HG03354 (cell line): ENCODE measurements at regions not wholly inside any gene's neighbourhood (a gene's known extent, or its start where the extent isn't known, plus 50 kb on each side); places are given as distances from the start of the nearest gene placed in this dataset.
A peak's percentile ranks its signal among the peaks of the same experiment; 100 is the strongest.

ENCODE experiments used
- ATAC-seq: cut with Tn5 transposase; IDR thresholded peaks from one replicate; pipeline ENCODE4 v1.9.1; 2021; ENCODE audit warnings: mild to moderate bottlenecking; ENCODE audit not compliant: unreplicated experiment, poor library complexity, severe bottlenecking

DNA sequence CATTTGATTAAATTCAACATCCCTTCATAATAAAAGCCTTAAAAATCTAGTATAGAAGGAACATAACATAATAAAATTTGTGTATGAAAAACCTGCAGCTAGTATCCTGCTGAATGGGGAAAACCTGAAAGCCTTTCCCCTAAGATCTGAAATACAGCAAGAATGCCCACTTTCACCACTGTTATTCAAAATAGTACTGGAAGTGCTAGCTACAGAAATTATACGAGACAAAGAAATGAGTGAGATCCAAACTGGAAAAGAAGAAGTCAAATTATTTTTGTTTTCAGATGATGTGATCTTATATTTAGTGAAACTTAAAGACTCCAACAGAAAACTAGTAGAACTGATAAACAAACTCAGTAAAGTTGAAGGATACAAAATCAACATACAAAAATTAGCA is 152.9 kb downstream of the RTL3 start:
- no peak for ATAC-seq

DNA sequence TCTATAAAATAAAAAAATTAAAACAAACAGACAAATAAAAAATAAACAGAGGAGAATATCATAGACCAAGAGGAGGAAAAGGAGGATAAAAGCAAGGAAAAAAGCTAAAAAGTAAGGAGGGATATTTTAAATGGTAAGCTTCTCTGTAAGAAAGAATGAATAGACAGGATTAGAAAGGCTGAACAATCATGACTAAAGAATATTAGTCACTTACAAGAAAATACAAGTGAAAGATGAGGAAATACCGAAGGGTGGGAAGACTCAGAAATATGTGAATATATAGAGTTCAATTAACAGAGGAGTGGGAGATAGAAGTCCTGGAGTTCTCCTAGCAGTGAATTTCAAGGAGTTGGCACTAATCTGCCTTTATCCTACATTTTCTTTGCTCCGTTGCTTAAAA is 162.6 kb downstream of the RTL3 start:
- no peak for ATAC-seq

DNA sequence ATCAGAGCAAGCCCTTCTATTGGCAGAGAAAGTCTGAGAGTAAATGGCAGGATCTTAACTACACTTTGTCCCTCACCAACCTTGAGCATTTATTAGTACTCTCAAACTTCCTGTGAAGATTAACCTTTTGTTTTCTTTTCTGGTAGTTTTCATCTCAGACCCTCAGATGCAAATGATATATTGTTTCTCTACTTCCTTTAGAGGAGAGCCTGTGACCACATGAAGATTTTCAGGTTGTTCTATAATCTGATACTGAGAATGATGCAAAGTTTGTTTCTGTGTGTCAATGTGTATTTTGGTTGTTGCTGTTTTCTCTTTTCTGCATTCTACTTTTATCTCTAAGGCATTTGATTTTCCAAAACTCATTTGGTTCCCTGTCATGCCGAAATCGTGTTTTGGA is 165.8 kb upstream of the CYSLTR1 start:
- peak; percentile 85 for ATAC-seq

DNA sequence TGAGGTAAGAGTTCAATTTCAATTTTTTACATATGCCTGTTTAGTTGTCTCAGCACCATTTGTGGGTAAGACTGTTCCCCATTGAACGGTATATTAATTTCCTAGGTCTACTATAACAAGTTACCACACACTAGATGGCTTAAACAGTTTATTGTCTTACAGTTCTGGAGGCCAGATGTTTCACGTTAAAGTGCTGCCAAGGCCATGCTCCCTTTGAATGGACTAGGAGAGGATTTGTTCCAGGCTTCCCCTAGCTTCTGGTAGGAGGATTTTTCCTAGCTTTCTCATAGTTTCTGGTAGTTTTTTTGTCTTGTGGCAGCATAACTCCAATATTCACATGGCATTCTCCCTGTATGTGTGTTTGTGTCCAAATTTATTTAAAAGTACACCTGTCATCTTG is 149.3 kb upstream of the CYSLTR1 start:
- ATAC-seq, result no peak

DNA sequence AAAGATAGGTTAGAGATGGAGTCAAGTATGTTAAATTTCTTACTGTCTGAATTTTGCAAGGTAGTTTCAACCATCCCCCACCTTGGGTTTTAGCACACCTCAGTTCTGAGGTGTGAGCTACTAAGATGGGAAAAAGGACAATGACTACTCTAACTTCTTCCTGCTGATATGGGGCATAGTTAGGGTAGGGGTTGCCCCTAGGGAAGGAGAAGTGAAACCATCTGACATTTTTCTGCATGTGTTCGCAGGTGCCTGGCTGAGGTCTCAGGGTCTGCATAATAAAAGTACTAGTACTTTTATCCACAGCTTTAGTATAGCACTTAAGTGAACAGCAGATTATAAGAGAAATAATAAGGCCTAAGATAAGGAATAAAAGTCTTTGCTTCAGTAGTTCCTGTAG is 129.5 kb upstream of the CYSLTR1 start:
- no peak for ATAC-seq

DNA sequence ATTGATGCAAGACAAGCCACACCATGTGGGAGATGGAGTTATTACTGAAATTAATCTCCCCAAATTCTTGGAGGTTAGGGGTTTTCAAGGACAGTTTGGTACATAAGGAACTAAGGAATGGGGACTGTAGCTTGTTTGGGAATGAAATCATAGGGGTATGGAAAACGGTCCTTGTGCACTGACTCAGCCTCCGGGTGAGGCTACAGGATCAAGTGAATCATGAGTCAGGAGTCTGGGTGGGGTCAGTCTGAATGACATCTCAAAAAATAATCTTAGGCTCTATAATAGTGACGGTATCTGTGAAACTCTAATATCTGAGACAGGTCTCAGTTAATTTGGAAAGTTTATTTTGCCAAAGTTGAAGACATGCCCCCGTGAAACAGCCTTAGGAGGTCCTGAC is 128.5 kb upstream of the CYSLTR1 start:
- no peak for ATAC-seq

DNA sequence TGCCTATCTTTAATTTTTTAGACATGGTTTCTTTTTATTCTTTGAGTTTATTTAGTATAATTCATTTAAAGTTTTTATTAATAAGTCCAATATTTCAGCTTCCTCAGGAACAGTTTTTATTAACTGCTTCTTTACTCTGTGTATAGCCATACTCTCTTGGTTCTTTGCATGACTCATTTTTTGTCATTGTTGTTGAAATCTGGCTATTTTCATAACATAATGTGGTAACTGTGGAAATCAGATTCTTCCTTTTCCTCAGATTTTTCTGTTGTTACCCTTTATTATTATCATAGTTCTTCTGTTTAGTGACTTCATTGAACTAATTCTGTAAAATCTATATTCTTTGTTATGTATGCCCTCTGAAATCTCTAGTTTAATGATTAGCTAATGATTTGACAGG is 124.9 kb upstream of the CYSLTR1 start:
- no peak for ATAC-seq

DNA sequence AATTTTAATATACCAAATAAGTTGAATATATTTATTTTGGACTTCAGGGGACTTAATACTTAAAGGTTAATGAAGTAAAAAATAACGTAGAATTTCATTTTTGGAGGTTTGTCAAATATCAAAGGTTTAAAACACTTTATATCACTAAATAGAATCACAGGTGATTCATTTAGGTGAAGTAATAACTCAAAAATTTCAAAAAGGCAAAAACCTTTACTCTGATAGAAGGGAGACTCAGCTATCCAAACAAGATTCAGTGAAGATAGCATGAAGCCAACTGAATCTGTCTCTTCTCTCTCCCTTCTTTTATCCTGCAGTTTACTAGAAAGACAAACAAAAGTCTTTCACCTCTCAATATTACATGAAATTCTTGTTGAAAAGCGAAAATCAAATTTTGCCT is 110.2 kb upstream of the CYSLTR1 start:
- ATAC-seq, result no peak

DNA sequence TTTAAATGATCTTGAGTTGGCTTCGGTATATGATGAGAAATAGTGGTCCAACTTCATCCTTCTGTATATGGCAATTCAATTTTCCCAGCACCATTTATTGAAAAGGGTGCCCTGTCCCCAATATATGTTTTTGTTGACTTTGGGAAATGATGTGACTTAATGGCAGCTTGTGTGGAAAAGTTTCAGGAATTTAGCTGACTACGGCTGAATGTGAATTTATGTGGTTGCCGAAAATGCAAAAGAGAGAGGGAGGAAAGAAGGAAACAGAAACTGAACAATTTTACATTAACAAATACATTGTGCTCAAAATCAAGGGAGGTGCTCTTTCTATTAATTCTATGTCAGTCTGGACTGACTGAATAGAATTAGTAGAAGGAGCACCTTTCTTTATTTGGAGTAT is 101.8 kb upstream of the CYSLTR1 start:
- ATAC-seq, result no peak

DNA sequence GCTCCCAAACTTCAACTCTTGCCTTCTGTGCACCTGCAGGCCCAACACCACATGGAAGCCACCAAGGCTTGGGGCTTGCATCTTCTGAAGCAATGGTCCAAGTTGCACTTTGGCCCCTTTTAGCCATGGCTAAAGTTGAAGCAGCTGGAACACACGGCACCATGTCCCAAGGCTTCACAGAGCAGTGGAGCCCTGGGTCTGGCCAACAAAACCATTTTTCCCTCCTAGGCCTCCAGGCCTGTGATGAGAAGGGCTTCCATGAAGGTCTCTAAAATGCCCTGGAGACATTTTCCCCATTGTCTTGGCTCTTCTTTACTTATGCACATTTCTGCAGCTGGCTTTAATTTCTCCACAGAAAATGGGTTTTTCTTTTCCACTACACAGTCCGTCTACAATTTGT is 61.3 kb upstream of the CYSLTR1 start:
- ATAC-seq, result no peak

DNA sequence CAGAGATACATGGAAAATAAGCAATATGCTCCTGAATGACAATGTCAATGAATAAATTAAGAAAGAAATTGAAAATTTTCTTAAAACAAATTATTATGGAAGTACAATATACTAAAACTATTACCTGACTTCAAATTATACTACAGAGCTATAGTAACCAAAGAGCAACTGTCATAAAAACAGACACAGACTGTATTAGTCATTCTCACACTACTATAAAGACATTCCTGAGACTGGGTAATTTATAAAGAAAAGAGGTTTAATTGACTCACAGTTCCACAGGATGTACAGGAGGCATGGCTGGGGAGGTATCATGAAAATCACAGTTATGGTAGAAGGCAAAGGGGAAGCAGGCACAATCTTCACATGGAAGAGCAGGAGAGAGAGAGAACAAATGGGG is 60.0 kb upstream of the CYSLTR1 start:
- ATAC-seq, result no peak

DNA sequence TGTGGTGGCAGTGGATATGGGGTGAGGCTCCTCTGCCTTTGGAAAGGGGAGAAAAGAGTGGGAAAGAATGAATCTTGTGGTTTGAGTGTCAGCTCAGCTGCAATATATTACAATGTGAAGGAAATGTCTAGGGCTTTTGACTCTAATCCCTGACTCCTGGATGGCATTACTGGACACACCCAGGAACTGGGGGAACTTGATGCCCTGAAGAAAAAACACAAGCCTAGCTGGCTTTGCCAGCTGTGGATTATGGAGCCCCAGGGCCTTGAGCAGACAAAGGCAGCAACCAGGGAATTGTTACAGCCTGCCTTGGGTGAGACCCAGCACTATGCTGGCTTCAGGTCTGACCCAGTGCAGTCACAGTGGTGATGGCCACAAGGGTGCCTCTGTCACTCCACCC is 57.1 kb upstream of the CYSLTR1 start:
- no peak for ATAC-seq

DNA sequence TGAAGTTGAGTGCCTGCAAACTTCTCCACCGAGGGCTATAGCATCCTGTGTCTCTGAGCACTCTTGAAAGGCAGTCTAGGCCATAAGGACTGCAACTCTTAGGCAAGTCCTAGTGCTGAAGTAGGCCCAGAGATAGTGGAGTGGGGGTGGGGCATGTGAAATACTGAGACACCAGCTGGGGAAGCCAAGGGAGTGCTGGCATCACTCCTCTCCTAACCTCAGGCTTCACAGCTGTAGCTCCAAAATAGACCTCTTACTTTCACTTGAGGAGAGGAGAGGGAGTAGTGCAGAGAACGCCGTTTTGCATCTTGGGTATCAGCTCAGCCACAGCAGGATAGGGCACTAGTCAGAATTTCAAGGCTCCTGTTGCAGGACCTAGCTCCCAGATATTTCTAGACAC is 56.2 kb upstream of the CYSLTR1 start:
- ATAC-seq, result no peak

DNA sequence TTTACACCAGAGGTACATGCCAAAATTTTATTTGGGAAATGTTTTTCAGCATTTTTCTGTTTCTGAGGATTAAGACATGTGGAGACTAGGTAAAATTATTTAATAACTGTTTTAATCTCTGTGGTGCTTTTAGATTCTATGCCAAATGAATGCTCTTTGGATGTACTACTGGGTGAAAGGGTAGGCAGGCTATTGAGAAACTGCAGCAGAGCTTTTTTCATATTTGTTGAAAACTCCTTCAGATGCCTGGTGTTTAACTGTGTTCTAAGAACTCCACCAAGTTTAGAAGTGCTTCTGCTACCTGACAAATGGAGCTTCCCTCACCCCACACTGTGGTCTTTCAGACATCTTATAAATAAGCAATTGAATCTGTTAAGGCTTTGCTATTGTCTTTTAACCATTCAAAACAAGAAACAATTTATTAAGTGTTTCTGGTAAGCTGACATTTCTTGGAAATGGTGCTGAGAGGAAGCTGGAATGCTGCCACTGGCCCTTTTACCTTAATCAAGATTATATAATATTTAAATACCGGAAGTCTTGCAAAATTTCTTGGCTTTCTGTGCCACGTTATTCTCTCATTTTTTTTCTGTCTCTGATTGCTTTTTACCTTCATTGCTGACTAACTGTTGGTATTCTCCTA is 51.2 kb upstream of the CYSLTR1 start:
- no peak for ATAC-seq
